GM18868 (cell line): ENCODE measurements at regions not wholly inside any gene's neighbourhood (a gene's known extent, or its start where the extent isn't known, plus 50 kb on each side); places are given as distances from the start of the nearest gene placed in this dataset.

Experiments
- ATAC-seq: cut with Tn5 transposase; IDR thresholded peaks from one replicate; pipeline ENCODE4 v1.9.1; 2021; ENCODE audit warnings: mild to moderate bottlenecking, moderate library complexity; ENCODE audit not compliant: unreplicated experiment

GRCh38 chr11:95494856-95495255, 263.9 kb upstream of the SESN3 start:
- no peak for ATAC-seq

- no peak for ATAC-seq
Measured at GRCh38 chr11:95494167-95494566, 263.2 kb upstream of the SESN3 start.

- no peak for ATAC-seq
Measured at GRCh38 chr11:95490625-95491024, 259.6 kb upstream of the SESN3 start.

GRCh38 chr11:95487938-95488337, 256.9 kb upstream of the SESN3 start:
- ATAC-seq = no peak

GRCh38 chr11:95487391-95487790, 256.4 kb upstream of the SESN3 start:
- peak; percentile 100 for ATAC-seq

- ATAC-seq = no peak
Measured at GRCh38 chr11:95486979-95487378, 256.0 kb upstream of the SESN3 start.

- no peak for ATAC-seq
Measured at GRCh38 chr11:95486466-95486865, 255.5 kb upstream of the SESN3 start.

GRCh38 chr11:95485115-95485900, 254.3 kb upstream of the SESN3 start:
- ATAC-seq = no peak

- ATAC-seq = no peak
Measured at GRCh38 chr11:95483339-95483738, 252.3 kb upstream of the SESN3 start.

- no peak for ATAC-seq
Measured at GRCh38 chr11:95478003-95478402, 247.0 kb upstream of the SESN3 start.

GRCh38 chr11:95469258-95469657, 238.3 kb upstream of the SESN3 start:
- ATAC-seq = no peak

- ATAC-seq = no peak
Measured at GRCh38 chr11:95466416-95466815, 235.4 kb upstream of the SESN3 start.

- ATAC-seq = no peak
Measured at GRCh38 chr11:95465887-95466286, 234.9 kb upstream of the SESN3 start.

- peak; percentile 56 for ATAC-seq
Measured at GRCh38 chr11:95461858-95462257, 230.9 kb upstream of the SESN3 start.

- ATAC-seq = no peak
Measured at GRCh38 chr11:95461348-95461747, 230.3 kb upstream of the SESN3 start.

- ATAC-seq = no peak
Measured at GRCh38 chr11:95459291-95460042, 228.5 kb upstream of the SESN3 start.

GRCh38 chr11:95456714-95457491, 225.9 kb upstream of the SESN3 start:
- no peak for ATAC-seq

GRCh38 chr11:95455228-95455970, 224.4 kb upstream of the SESN3 start:
- no peak for ATAC-seq

- ATAC-seq = no peak
Measured at GRCh38 chr11:95453616-95454171, 222.7 kb upstream of the SESN3 start.

GRCh38 chr11:95451682-95452081, 220.7 kb upstream of the SESN3 start:
- ATAC-seq = no peak

GRCh38 chr11:95451261-95451660, 220.3 kb upstream of the SESN3 start:
- ATAC-seq = no peak
